GM19023 (cell line): ENCODE measurements at regions not wholly inside any gene's neighbourhood (a gene's known extent, or its start where the extent isn't known, plus 50 kb on each side); places are given as distances from the start of the nearest gene placed in this dataset.

Experiments used
- ATAC-seq: cut with Tn5 transposase; IDR thresholded peaks from one replicate; pipeline ENCODE4 v1.9.1; 2021; ENCODE audit warnings: mild to moderate bottlenecking, moderate library complexity; ENCODE audit not compliant: unreplicated experiment

- no peak for ATAC-seq
These were observed 824.8 kb upstream of the SOX9 start for GRCh38 chr17:71296005-71296404.

DNA sequence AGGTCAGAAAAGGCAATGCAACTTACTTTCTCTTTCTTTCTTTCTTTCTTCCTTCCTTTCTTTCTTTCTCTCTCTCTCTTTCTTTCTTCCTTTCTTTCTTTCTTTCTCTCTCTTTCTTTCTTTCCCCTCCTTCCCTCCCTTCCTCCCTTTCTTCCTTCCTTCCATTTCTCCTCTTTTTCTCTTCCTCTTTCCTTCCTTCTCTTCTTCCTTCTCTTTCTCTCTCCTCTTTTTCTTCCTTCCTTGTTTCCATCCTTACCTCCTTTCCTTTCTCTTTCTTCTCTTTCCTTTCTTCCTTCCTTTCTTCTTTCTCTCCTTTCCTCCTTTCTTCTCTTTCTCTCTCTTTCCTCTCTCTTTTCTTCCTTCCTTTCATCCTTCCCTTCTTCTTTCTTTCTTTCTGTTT, 819.8 kb upstream of the SOX9 start:
- no peak for ATAC-seq

GRCh38 chr17:71302721-71303549, 817.9 kb upstream of the SOX9 start:
- ATAC-seq = no peak

- ATAC-seq = no peak
These were observed 816.2 kb upstream of the SOX9 start for GRCh38 chr17:71304498-71305158.

DNA sequence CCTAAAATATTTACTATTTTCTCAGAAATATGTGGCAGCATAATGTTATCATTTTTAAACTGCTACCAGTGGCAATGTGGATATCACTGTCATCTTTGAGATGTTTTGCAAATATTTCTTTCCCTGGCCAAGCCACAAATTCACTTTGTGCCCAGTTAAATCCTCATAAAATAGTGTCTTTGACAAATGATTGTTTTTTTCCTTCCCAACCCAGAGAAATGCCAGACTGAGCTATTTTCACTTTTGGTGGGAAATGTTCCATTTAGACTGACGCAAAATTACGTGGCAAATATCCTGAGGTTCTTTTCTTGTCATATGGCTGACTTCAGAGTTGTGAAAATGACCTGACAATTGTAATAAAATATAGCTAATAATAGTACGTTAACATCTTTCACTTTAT, 807.0 kb upstream of the SOX9 start:
- ATAC-seq = no peak

DNA sequence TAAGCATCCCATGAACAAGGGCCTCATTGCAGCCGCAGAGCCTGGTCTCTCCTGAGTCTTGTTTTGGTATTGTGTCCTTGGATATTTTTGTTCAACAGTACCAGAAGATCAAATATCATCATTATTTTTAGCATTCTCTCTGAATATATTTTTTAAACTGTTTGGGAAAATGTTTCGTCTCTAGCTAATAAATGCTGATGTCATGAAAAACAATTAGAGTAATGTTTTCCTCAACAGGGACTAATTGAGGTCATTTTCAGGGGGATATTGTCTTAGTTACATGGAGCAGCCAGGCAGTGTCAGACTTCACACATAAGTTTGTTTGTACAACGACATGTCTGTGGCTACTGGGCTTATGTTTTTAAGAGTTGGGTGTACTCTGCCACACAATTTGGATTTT, 805.3 kb upstream of the SOX9 start:
- ATAC-seq = no peak

DNA sequence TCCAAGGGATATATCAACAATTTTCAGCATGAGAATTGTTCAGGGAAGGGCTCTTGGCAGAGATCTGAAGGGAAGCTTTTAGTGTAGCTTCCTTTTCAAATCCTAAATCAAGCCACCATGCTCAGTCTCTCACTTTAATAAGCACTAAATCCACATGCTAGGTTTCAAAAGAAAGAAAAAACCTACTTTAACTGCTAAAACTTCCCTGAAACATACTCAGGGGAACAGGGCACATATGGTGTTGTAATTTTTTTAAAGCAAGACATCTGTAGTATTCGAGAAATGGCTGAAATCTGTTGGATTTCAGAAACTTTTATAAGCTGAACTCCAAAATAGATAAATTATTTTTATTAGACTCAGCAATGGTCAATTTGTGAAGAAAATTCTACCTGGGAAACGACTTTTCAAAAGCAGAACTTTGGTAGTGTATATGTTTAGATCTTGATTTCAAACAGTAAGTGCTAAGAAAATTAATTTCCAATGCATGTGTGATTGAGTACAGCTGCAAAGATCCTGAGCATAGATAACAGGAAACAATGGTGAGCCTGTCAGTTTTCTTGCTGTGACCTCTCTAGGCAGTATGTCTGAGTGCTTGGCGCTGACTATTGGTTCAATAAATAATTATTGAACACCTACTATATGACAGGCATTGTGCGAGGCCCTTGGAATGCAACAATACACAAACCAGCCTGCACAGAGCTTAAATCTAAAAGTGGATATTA, 804.5 kb upstream of the SOX9 start:
- ATAC-seq = no peak

- no peak for ATAC-seq
These were observed 800.6 kb upstream of the SOX9 start for GRCh38 chr17:71320009-71320796.

DNA sequence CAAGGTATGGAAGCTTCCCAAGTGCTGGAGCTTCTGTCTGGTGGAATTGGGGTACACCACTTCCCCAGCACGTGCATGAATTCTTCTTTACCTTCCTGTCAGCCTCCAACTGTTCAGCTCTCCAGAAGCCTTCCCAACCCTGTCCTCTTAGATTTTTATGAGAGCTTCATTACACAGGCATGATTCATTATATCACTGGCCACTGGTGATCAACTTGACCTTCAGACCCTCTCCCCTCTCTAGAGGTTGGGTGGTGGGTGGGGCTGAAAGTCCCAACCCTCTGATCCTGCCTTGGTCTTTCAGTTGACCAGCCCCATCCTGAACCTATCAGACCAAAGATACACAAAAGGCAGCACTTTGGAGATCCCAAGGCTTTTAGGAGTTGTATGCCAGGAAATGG, 795.7 kb upstream of the SOX9 start:
- no peak for ATAC-seq

- no peak for ATAC-seq
These were observed 794.9 kb upstream of the SOX9 start for GRCh38 chr17:71325886-71326285.

DNA sequence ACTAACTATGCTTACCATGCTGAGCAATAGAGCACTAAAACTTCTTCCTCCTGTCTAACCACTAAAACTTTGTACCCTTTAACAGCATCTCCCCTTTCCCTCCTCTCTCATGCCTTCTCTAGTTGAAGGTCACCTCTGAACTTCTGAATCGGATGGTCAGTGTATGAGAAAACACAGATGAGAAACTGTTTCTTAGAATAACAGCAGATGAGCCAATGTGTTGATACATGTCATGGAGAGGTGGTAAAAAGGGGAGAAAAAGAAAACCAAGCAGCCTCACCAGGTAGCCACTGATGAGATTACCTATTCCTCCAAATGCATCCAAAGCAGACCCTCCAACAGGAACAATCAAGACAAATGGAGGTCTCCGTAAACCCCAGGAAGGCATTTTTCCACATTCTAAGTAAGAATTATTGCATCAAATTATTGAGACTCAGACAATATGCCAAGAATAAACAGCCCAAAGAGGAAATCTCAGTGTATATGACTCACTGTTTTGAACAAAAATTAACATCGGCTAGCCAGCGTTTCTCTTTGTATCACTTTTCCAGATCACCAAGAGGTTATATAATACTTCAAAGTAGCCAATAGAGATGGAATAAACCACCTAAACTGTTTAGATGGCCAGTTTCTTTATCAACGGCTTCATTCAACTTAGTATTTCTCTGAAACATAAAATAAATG, 793.3 kb upstream of the SOX9 start:
- ATAC-seq = no peak

GRCh38 chr17:71329310-71330098, 791.3 kb upstream of the SOX9 start:
- ATAC-seq = no peak

- ATAC-seq = no peak
These were observed 790.8 kb upstream of the SOX9 start for GRCh38 chr17:71330099-71330375.

DNA sequence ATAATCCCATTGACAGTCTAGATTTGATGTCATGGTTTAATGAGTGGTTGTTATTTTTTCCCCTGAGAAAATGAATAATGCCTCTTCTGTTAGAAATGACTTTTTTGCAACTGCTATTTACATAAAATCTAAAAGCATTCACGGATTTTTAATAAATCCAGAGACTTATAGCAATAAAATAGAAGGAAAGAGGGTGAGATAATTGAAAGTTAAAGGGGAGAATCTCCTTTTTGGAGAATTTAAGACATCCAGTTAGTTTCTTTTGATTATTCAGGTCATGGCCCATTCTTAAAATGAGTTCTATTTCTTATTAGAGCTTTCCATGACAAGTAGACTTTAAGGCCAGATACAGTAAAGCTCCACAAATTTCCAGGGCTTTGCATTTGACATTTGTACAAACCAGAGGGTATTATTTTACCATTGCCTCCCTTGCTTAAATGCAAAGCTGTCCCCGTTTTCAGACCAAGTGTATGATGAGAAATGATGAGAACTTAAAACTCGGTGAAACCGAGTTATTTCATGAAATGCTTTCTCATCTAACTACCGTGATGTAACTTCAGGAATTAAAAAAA, 789.0 kb upstream of the SOX9 start:
- ATAC-seq = no peak

DNA sequence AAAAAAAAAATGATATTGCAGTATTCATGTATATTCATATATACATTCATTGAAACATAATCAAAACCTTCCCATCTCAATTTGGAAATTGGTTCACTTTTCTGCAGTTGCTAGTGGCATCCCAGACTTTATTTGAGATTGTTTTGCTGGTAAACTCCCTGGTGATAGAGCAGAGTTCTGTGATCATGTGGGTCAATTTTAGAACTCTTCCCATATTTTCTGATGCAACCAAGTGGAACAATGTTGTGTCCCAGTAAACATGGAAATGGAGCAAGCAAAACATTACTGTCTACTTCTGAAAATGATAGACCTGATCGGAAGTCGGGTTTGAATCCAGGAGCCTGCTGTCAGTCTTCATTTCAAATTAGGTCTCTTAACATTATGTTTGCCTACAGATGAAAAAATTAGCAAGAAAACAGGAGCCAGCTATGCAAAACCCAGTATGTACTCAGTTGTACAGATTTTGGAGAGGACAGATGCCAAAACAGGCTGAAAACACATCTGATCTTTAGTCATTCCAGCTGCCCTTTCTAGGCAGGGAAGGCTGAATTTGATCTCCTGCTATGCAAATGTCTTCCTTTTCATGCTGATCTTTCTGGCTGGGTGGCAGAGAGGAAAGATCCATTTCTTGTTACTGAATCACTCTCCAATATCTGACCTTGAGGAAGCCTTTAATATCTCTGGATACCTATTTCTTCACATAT, 786.6 kb upstream of the SOX9 start:
- no peak for ATAC-seq

DNA sequence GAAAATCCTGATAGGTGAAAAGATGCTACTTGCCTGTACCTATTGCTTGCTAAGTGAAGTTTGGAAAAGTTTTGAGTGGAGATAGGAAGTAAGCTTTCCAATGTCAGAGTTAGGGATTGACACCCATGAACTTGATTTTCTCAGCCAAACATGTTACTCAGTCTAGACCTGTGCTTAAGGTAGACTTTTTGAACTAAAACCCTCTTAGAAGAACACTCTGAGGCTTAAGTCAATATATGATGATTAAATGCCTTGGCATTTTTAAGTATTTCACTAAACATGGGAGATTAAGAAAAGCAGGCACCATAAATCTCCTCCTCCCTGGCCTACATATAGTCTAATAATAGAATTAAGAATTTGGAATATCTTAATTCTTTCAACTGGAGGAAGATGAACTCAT, 785.6 kb upstream of the SOX9 start:
- no peak for ATAC-seq

GRCh38 chr17:71337938-71338337, 782.9 kb upstream of the SOX9 start:
- ATAC-seq = no peak

DNA sequence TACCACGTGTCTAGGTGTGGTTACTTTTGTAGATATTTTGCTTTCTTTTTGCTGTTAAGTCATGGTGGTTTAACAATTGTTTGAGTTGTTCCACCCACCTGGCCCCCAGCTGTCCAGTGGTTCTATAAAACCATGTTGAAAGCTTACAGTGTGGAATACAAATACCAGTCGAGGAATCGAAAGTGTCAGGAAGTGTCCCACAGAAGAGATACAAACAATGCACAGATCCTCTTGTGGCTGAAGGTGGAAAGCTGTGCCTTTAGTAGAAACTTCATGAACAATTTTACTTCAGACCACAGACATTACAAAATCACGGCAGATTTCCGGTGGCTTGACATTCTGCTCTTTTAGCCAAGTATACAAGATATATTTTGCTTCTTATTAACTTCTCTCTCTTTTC, 782.4 kb upstream of the SOX9 start:
- no peak for ATAC-seq

DNA sequence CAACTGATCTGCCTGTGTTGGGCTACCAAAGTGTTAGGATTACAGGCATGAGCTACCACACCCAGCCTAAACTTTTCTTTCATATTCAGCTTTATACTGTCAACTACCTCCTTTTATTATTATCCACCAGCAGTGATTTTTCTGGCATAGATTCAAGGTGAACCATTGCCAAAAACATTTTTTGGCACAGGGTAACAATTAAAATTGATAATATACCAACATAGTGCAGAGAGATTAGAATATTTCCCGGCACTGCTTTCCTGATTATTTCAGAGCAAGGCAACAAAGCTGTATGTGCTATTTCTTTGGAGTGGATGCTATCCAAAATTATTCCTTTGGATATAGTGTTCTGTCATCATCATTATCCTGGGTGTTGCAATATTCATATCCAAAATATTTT, 781.6 kb upstream of the SOX9 start:
- no peak for ATAC-seq
